ENCODE measurements at regions not wholly inside any gene's neighbourhood (a gene's known extent, or its start where the extent isn't known, plus 50 kb on each side); places are given as distances from the start of the nearest gene placed in this dataset.

- no peaks in the 10 kb centered on the region for H3K36me3 ChIP-seq (replicated peaks in 1 of 2; ENCODE audit: control insufficient read depth in 2 of 2, insufficient read depth in 2 of 2, low read length in 2 of 2)
- DNase-seq (ENCODE audit: low spot score), result no peak
- H3K18ac ChIP-seq (ENCODE audit: low read length), result no peak overlapping the region
- H3K27me3 ChIP-seq (ENCODE audit: control insufficient read depth in 3 of 3, insufficient read depth in 3 of 3, low read depth in 1 of 3, low read length in 3 of 3), result peaks cover 0 to under 1% (median 0%) of the 10 kb centered on the region in 3 experiments
- H3K4me3 ChIP-seq (ENCODE audit: low read length in 2 of 2), result no peak overlapping the region
- no peak overlapping the region for H2BK5ac ChIP-seq (ENCODE audit: low read length)
- H3K14ac ChIP-seq (ENCODE audit: low read length), result no peak overlapping the region
- H3K4me1 ChIP-seq (ENCODE audit: control insufficient read depth in 2 of 2, insufficient read depth in 1 of 2, low read depth in 1 of 2, low read length in 2 of 2), result no peaks in the 10 kb centered on the region
- no peak overlapping the region for H2AFZ ChIP-seq (ENCODE audit: low read length)
- H4K91ac ChIP-seq (ENCODE audit: low read depth, low read length, poor library complexity), result no peak overlapping the region
- H2AK5ac ChIP-seq (ENCODE audit: low read depth, low read length), result no peak overlapping the region
- no peak overlapping the region for H3K4me2 ChIP-seq (ENCODE audit: insufficient read depth, low read length, poor library complexity, severe bottlenecking)
- no peaks in the 10 kb centered on the region for H3K9me3 ChIP-seq (replicated peaks in 1 of 2; ENCODE audit: control insufficient read depth in 2 of 2, insufficient read depth in 1 of 2, low read depth in 1 of 2, low read length in 2 of 2)
- WGBS, 2 donors (ENCODE audit: extremely low coverage in 2 of 2, insufficient read length in 2 of 2, insufficient replicate concordance in 1 of 2), result no CpG with 5 or more reads among the region's 5 CpGs
- H3K4ac ChIP-seq (ENCODE audit: low read length), result no peak overlapping the region
- no peak overlapping the region for H3K27ac ChIP-seq (replicated peaks; ENCODE audit: low read length)
- H3K79me1 ChIP-seq (ENCODE audit: low read depth, low read length), result no peaks in the 10 kb centered on the region
- no peak overlapping the region for H2BK120ac ChIP-seq (ENCODE audit: low read depth, low read length)
- H3K9ac ChIP-seq (ENCODE audit: low read depth, low read length, poor library complexity), result no peak overlapping the region
- H3K23ac ChIP-seq (ENCODE audit: low read depth, low read length, poor library complexity), result no peak overlapping the region
- H4K8ac ChIP-seq (ENCODE audit: low read depth, low read length), result no peak overlapping the region
- no peak overlapping the region for H2BK12ac ChIP-seq (ENCODE audit: low read length)
- no peak overlapping the region for H2BK15ac ChIP-seq (ENCODE audit: low read length)
These were observed 64.9 kb upstream of the EED start for GRCh38 chr11:86179646-86180064.

- H3K14ac ChIP-seq (ENCODE audit: low read length), result no peak overlapping the region
- H4K8ac ChIP-seq (ENCODE audit: low read depth, low read length), result no peak overlapping the region
- H2BK15ac ChIP-seq (ENCODE audit: low read length), result no peak overlapping the region
- H3K4me3 ChIP-seq (ENCODE audit: low read length in 2 of 2), result no peak overlapping the region
- no peak overlapping the region for H2AK5ac ChIP-seq (ENCODE audit: low read depth, low read length)
- H3K23ac ChIP-seq (ENCODE audit: low read depth, low read length, poor library complexity), result no peak overlapping the region
- no peaks in the 10 kb centered on the region for H3K27me3 ChIP-seq (ENCODE audit: control insufficient read depth in 3 of 3, insufficient read depth in 3 of 3, low read depth in 1 of 3, low read length in 3 of 3)
- no peak overlapping the region for H2AFZ ChIP-seq (ENCODE audit: low read length)
- no peak overlapping the region for H3K4ac ChIP-seq (ENCODE audit: low read length)
- no peaks in the 10 kb centered on the region for H3K9me3 ChIP-seq (replicated peaks in 1 of 2; ENCODE audit: control insufficient read depth in 2 of 2, insufficient read depth in 1 of 2, low read depth in 1 of 2, low read length in 2 of 2)
- H3K18ac ChIP-seq (ENCODE audit: low read length), result no peak overlapping the region
- H3K9ac ChIP-seq (ENCODE audit: low read depth, low read length, poor library complexity), result no peak overlapping the region
- H3K79me1 ChIP-seq (ENCODE audit: low read depth, low read length), result no peaks in the 10 kb centered on the region
- H2BK12ac ChIP-seq (ENCODE audit: low read length), result no peak overlapping the region
- no peak for DNase-seq (ENCODE audit: low spot score)
- no peak overlapping the region for H3K4me2 ChIP-seq (ENCODE audit: insufficient read depth, low read length, poor library complexity, severe bottlenecking)
- no peaks in the 10 kb centered on the region for H3K36me3 ChIP-seq (replicated peaks in 1 of 2; ENCODE audit: control insufficient read depth in 2 of 2, insufficient read depth in 2 of 2, low read length in 2 of 2)
- no peak overlapping the region for H2BK120ac ChIP-seq (ENCODE audit: low read depth, low read length)
- no peak overlapping the region for H3K27ac ChIP-seq (replicated peaks; ENCODE audit: low read length)
- no peak overlapping the region for H2BK5ac ChIP-seq (ENCODE audit: low read length)
- H4K91ac ChIP-seq (ENCODE audit: low read depth, low read length, poor library complexity), result no peak overlapping the region
- no peaks in the 10 kb centered on the region for H3K4me1 ChIP-seq (ENCODE audit: control insufficient read depth in 2 of 2, insufficient read depth in 1 of 2, low read depth in 1 of 2, low read length in 2 of 2)
These were observed 67.3 kb upstream of the EED start for GRCh38 chr11:86177302-86177701.

GRCh38 chr11:86176165-86176884 is 68.2 kb upstream of the EED start:
- H2AFZ ChIP-seq (ENCODE audit: low read length), result no peak overlapping the region
- H3K79me1 ChIP-seq (ENCODE audit: low read depth, low read length), result no peaks in the 10 kb centered on the region
- no peak overlapping the region for H3K27ac ChIP-seq (replicated peaks; ENCODE audit: low read length)
- no peak overlapping the region for H2AK5ac ChIP-seq (ENCODE audit: low read depth, low read length)
- no CpG with 5 or more reads among the region's 4 CpGs for WGBS, 2 donors (ENCODE audit: extremely low coverage in 2 of 2, insufficient read length in 2 of 2, insufficient replicate concordance in 1 of 2)
- H3K4me1 ChIP-seq (ENCODE audit: control insufficient read depth in 2 of 2, insufficient read depth in 1 of 2, low read depth in 1 of 2, low read length in 2 of 2), result no peaks in the 10 kb centered on the region
- H3K36me3 ChIP-seq (replicated peaks in 1 of 2; ENCODE audit: control insufficient read depth in 2 of 2, insufficient read depth in 2 of 2, low read length in 2 of 2), result no peaks in the 10 kb centered on the region
- H3K4me2 ChIP-seq (ENCODE audit: insufficient read depth, low read length, poor library complexity, severe bottlenecking), result no peak overlapping the region
- DNase-seq (ENCODE audit: low spot score), result no peak
- H2BK5ac ChIP-seq (ENCODE audit: low read length), result no peak overlapping the region
- no peak overlapping the region for H2BK12ac ChIP-seq (ENCODE audit: low read length)
- H4K91ac ChIP-seq (ENCODE audit: low read depth, low read length, poor library complexity), result no peak overlapping the region
- no peak overlapping the region for H4K8ac ChIP-seq (ENCODE audit: low read depth, low read length)
- no peak overlapping the region for H2BK15ac ChIP-seq (ENCODE audit: low read length)
- H3K9ac ChIP-seq (ENCODE audit: low read depth, low read length, poor library complexity), result no peak overlapping the region
- H3K4me3 ChIP-seq (ENCODE audit: low read length in 2 of 2), result no peak overlapping the region
- H3K9me3 ChIP-seq (replicated peaks in 1 of 2; ENCODE audit: control insufficient read depth in 2 of 2, insufficient read depth in 1 of 2, low read depth in 1 of 2, low read length in 2 of 2), result no peaks in the 10 kb centered on the region
- no peak overlapping the region for H2BK120ac ChIP-seq (ENCODE audit: low read depth, low read length)
- no peak overlapping the region for H3K14ac ChIP-seq (ENCODE audit: low read length)
- H3K23ac ChIP-seq (ENCODE audit: low read depth, low read length, poor library complexity), result no peak overlapping the region
- no peak overlapping the region for H3K4ac ChIP-seq (ENCODE audit: low read length)
- H3K18ac ChIP-seq (ENCODE audit: low read length), result no peak overlapping the region
- H3K27me3 ChIP-seq (ENCODE audit: control insufficient read depth in 3 of 3, insufficient read depth in 3 of 3, low read depth in 1 of 3, low read length in 3 of 3), result no peaks in the 10 kb centered on the region

- H3K14ac ChIP-seq (ENCODE audit: low read length), result no peak overlapping the region
- WGBS, 2 donors (ENCODE audit: extremely low coverage in 2 of 2, insufficient read length in 2 of 2, insufficient replicate concordance in 1 of 2), result no CpG with 5 or more reads among the region's 2 CpGs
These were observed 68.9 kb upstream of the EED start for GRCh38 chr11:86175626-86176025.

More at GRCh38 chr11:86175626-86176025, 68.9 kb upstream of the EED start:
- no peak overlapping the region for H2BK5ac ChIP-seq (ENCODE audit: low read length)
- H3K4me2 ChIP-seq (ENCODE audit: insufficient read depth, low read length, poor library complexity, severe bottlenecking), result no peak overlapping the region
- no peak overlapping the region for H4K8ac ChIP-seq (ENCODE audit: low read depth, low read length)
- no peak overlapping the region for H2AK5ac ChIP-seq (ENCODE audit: low read depth, low read length)
- no peak overlapping the region for H3K4ac ChIP-seq (ENCODE audit: low read length)
- no peaks in the 10 kb centered on the region for H3K9me3 ChIP-seq (replicated peaks in 1 of 2; ENCODE audit: control insufficient read depth in 2 of 2, insufficient read depth in 1 of 2, low read depth in 1 of 2, low read length in 2 of 2)
- no peak overlapping the region for H3K23ac ChIP-seq (ENCODE audit: low read depth, low read length, poor library complexity)
- DNase-seq (ENCODE audit: low spot score), result no peak
- H3K27me3 ChIP-seq (ENCODE audit: control insufficient read depth in 3 of 3, insufficient read depth in 3 of 3, low read depth in 1 of 3, low read length in 3 of 3), result no peaks in the 10 kb centered on the region
- H3K79me1 ChIP-seq (ENCODE audit: low read depth, low read length), result no peaks in the 10 kb centered on the region
- no peak overlapping the region for H3K4me3 ChIP-seq (ENCODE audit: low read length in 2 of 2)
- H2BK120ac ChIP-seq (ENCODE audit: low read depth, low read length), result no peak overlapping the region
- H3K27ac ChIP-seq (replicated peaks; ENCODE audit: low read length), result no peak overlapping the region
- H2BK15ac ChIP-seq (ENCODE audit: low read length), result no peak overlapping the region
- H2AFZ ChIP-seq (ENCODE audit: low read length), result no peak overlapping the region
- no peaks in the 10 kb centered on the region for H3K4me1 ChIP-seq (ENCODE audit: control insufficient read depth in 2 of 2, insufficient read depth in 1 of 2, low read depth in 1 of 2, low read length in 2 of 2)
- no peaks in the 10 kb centered on the region for H3K36me3 ChIP-seq (replicated peaks in 1 of 2; ENCODE audit: control insufficient read depth in 2 of 2, insufficient read depth in 2 of 2, low read length in 2 of 2)
- H3K9ac ChIP-seq (ENCODE audit: low read depth, low read length, poor library complexity), result no peak overlapping the region
- H3K18ac ChIP-seq (ENCODE audit: low read length), result no peak overlapping the region
- H4K91ac ChIP-seq (ENCODE audit: low read depth, low read length, poor library complexity), result no peak overlapping the region
- no peak overlapping the region for H2BK12ac ChIP-seq (ENCODE audit: low read length)

All from neuronal stem cell (in vitro differentiated cells).